H9 (cell line): ENCODE measurements at regions not wholly inside any gene's neighbourhood (a gene's known extent, or its start where the extent isn't known, plus 50 kb on each side); places are given as distances from the start of the nearest gene placed in this dataset.

ENCODE experiments used
- DNase-seq: peaks from one replicate; pipeline ENCODE4 v3.0.0-alpha.2; 2017
- H2AFZ ChIP-seq: one replicate; pipeline ENCODE4 v1.6.1; 2013; ENCODE audit warnings: mild to moderate bottlenecking, low read length, control low read depth, moderate library complexity
- H2AK5ac ChIP-seq: 2 replicates; pipeline ENCODE4 v1.6.1; 2013; ENCODE audit warnings: low read length, control low read depth, mixed read lengths; ENCODE audit not compliant: insufficient read length
- H2BK120ac ChIP-seq: one replicate; pipeline ENCODE4 v1.6.1; 2013; ENCODE audit warnings: low read depth, mild to moderate bottlenecking, low read length, control low read depth, inconsistent platforms; ENCODE audit not compliant: poor library complexity, severe bottlenecking
- H2BK12ac ChIP-seq: 2 replicates; pipeline ENCODE4 v1.6.1; 2013; ENCODE audit warnings: low read length, control low read depth, mixed read lengths, low read depth; ENCODE audit not compliant: insufficient read length
- H2BK15ac ChIP-seq: 2 replicates; pipeline ENCODE4 v1.6.1; 2013; ENCODE audit warnings: low read depth, low read length, control low read depth
- H2BK20ac ChIP-seq: one replicate; pipeline ENCODE4 v1.6.1; 2013; ENCODE audit warnings: low read depth, mild to moderate bottlenecking, low read length, control low read depth, inconsistent platforms; ENCODE audit not compliant: poor library complexity, severe bottlenecking
- H2BK5ac ChIP-seq: 2 replicates; pipeline ENCODE4 v1.6.1; 2013; ENCODE audit warnings: low read length, control low read depth, mixed read lengths; ENCODE audit not compliant: insufficient read length
- H3K14ac ChIP-seq: 2 replicates; pipeline ENCODE4 v1.6.1; 2013; ENCODE audit warnings: low read length, control low read depth; ENCODE audit not compliant: insufficient read depth
- H3K18ac ChIP-seq: 2 replicates; pipeline ENCODE4 v1.6.1; 2013; ENCODE audit warnings: low read depth, mild to moderate bottlenecking, mixed read lengths, low read length, control low read depth; ENCODE audit not compliant: insufficient read length
- H3K23ac ChIP-seq: 2 replicates; pipeline ENCODE4 v1.6.1; 2013; ENCODE audit warnings: low read length, control low read depth, mixed read lengths, low read depth; ENCODE audit not compliant: insufficient read length
- H3K23me2 ChIP-seq: 2 replicates; pipeline ENCODE4 v1.6.1; 2013; ENCODE audit warnings: low read depth, mild to moderate bottlenecking, mixed read lengths, low read length, control low read depth; ENCODE audit not compliant: insufficient read length, poor library complexity, severe bottlenecking
- H3K27ac ChIP-seq: 2 replicates; pipeline ENCODE4 v1.5.1; 2013; ENCODE audit warnings: low read length, control low read depth, mixed read lengths, low read depth; ENCODE audit not compliant: insufficient read length
- H3K27me3 ChIP-seq: 2 replicates; pipeline ENCODE4 v1.6.1; 2013; ENCODE audit warnings: low read length, control low read depth, inconsistent platforms; ENCODE audit not compliant: insufficient read depth
- H3K4ac ChIP-seq: 2 replicates; pipeline ENCODE4 v1.6.1; 2013; ENCODE audit warnings: low read depth, mild to moderate bottlenecking, control low read depth, inconsistent platforms, low read length, moderate library complexity
- H3K4me1 ChIP-seq: 2 replicates; pipeline ENCODE4 v1.6.1; 2013; ENCODE audit warnings: low read length, control low read depth, inconsistent platforms; ENCODE audit not compliant: insufficient read depth
- H3K4me2 ChIP-seq: 2 replicates; pipeline ENCODE4 v1.6.1; 2013; ENCODE audit warnings: low read length, control low read depth, mixed read lengths; ENCODE audit not compliant: insufficient read length, insufficient read depth
- H3K56ac ChIP-seq: 2 replicates; pipeline ENCODE4 v1.6.1; 2013; ENCODE audit warnings: low read depth, mild to moderate bottlenecking, mixed read lengths, low read length, control low read depth; ENCODE audit not compliant: insufficient read length
- H3K79me1 ChIP-seq: 2 replicates; pipeline ENCODE4 v1.6.1; 2013; ENCODE audit warnings: low read depth, mild to moderate bottlenecking, moderate library complexity, low read length, control low read depth, inconsistent platforms; ENCODE audit not compliant: insufficient read depth, poor library complexity, severe bottlenecking
- H3K79me2 ChIP-seq: 2 replicates; pipeline ENCODE4 v1.6.1; 2013; ENCODE audit warnings: low read length, control low read depth, inconsistent platforms; ENCODE audit not compliant: insufficient read depth
- H3K9ac ChIP-seq: 2 replicates; pipeline ENCODE4 v1.6.1; 2013; ENCODE audit warnings: low read length, control low read depth, mixed read lengths; ENCODE audit not compliant: insufficient read length; ENCODE audit errors: extremely low read depth
- H3K9me3 ChIP-seq: one replicate; pipeline ENCODE4 v1.6.1; 2013; ENCODE audit warnings: low read depth, low read length, inconsistent platforms; ENCODE audit not compliant: control insufficient read depth
- H3T11ph ChIP-seq: one replicate; pipeline ENCODE4 v1.6.1; 2013; ENCODE audit warnings: mild to moderate bottlenecking, low read length, control low read depth, inconsistent platforms
- H4K20me1 ChIP-seq: one replicate; pipeline ENCODE4 v1.6.1; 2013; ENCODE audit not compliant: control insufficient read depth, insufficient read length, insufficient read depth
- H4K5ac ChIP-seq: 2 replicates; pipeline ENCODE4 v1.6.1; 2013; ENCODE audit warnings: low read depth, mild to moderate bottlenecking, mixed read lengths, low read length, control low read depth; ENCODE audit not compliant: insufficient read length
- H4K8ac ChIP-seq: replicated peaks from 2 replicates; pipeline ENCODE4 v1.6.1; 2013; ENCODE audit warnings: low read length, control low read depth, mixed read lengths, low read depth; ENCODE audit not compliant: insufficient read length
- H4K91ac ChIP-seq: 2 replicates; pipeline ENCODE4 v1.6.1; 2013; ENCODE audit warnings: low read depth, mild to moderate bottlenecking, moderate library complexity, mixed read lengths, low read length, control low read depth; ENCODE audit not compliant: insufficient read length
- H3K27ac Mint-ChIP-seq, 3 experiments: 2 replicates in 2 of 3; 3 replicates in 1 of 3; pipeline ENCODE4 v1.8.0; 2020 to 2021; ENCODE audit warnings: mixed read lengths in 3 of 3, mild to moderate bottlenecking in 1 of 3, moderate library complexity in 1 of 3
- H3K27me3 Mint-ChIP-seq: 2 replicates; pipeline ENCODE4 v1.8.0; 2021; ENCODE audit warnings: low read depth, mild to moderate bottlenecking, moderate library complexity, mixed read lengths
- H3K36me3 Mint-ChIP-seq, 3 experiments: 2 replicates in 2 of 3; 3 replicates in 1 of 3; pipeline ENCODE4 v1.8.0; 2020 to 2021; ENCODE audit warnings: low read depth in 3 of 3, mixed read lengths in 3 of 3; ENCODE audit not compliant: insufficient read depth in 1 of 3
- H3K4me1 Mint-ChIP-seq, 2 experiments: 2 replicates each; pipeline ENCODE4 v1.8.0; 2020; ENCODE audit warnings: mixed read lengths in 2 of 2
- H3K4me3 Mint-ChIP-seq, 2 experiments: 2 replicates in 1 of 2; 3 replicates in 1 of 2; pipeline ENCODE4 v1.8.0; 2020 to 2021; ENCODE audit warnings: mild to moderate bottlenecking in 2 of 2, mixed read lengths in 2 of 2, moderate library complexity in 1 of 2
- H3K9me3 Mint-ChIP-seq, 2 experiments: 2 replicates in 1 of 2; 3 replicates in 1 of 2; pipeline ENCODE4 v1.8.0; 2020; ENCODE audit warnings: mild to moderate bottlenecking in 2 of 2, mixed read lengths in 2 of 2, moderate library complexity in 1 of 2
- CTCF ChIP-seq: fragments of 200-600 bp; sonication (generic); conservative IDR thresholded peaks from 3 replicates; pipeline ENCODE4 v1.8.0; 2021; ENCODE audit warnings: antibody characterized with exemption, mild to moderate bottlenecking
- WGBS: extraction: QIAGEN DNeasy Blood & Tissue Kit; methylation state at CpG from one replicate; pipeline ENCODE4 v1.1.7; 2013; ENCODE audit warnings: missing lambda C conversion rate, low lambda C conversion rate, mixed read lengths; ENCODE audit not compliant: insufficient read length; ENCODE audit errors: extremely low coverage; 5-methylcytosine and 5-hydroxymethylcytosine counted together

- H3K9me3 ChIP-seq, result no peaks in the 10 kb centered on the region
- no peak overlapping the region for H2BK15ac ChIP-seq
- no peak overlapping the region for H4K5ac ChIP-seq
- H3K79me1 ChIP-seq, result no peaks in the 10 kb centered on the region
- H3K79me2 ChIP-seq, result no peaks in the 10 kb centered on the region
- Mint-ChIP-seq H3K36me3 (peaks cover 0 to 13% (median 0%) of the 10 kb centered on the region in 3 experiments; a peak in 2 of 7 replicates), H3K4me1 (no peaks in the 10 kb centered on the region), H3K9me3 (peaks cover 9 to 11% of the 10 kb centered on the region in 2 experiments), H3K27me3 (no peaks in the 10 kb centered on the region), H3K4me3 (no peak overlapping the region), H3K27ac (no peak overlapping the region)
- no peak overlapping the region for H4K91ac ChIP-seq
- H3K4ac ChIP-seq, result no peak overlapping the region
- TF ChIP-seq CTCF, result no peak
- H2AK5ac ChIP-seq, result no peak overlapping the region
- H3K56ac ChIP-seq, result no peak overlapping the region
- H4K8ac ChIP-seq, result no peak overlapping the region
- no peak overlapping the region for H3K14ac ChIP-seq
- no peak overlapping the region for H3T11ph ChIP-seq
- DNase-seq, result no peak
- no CpG with 5 or more reads among the region's 3 CpGs for WGBS
- no peak overlapping the region for H3K18ac ChIP-seq
- no peak overlapping the region for H2BK20ac ChIP-seq
- no peak overlapping the region for H3K4me2 ChIP-seq
- H2AFZ ChIP-seq, result no peak overlapping the region
- no peaks in the 10 kb centered on the region for H3K23me2 ChIP-seq
- no peaks in the 10 kb centered on the region for H4K20me1 ChIP-seq
- H3K23ac ChIP-seq, result no peak overlapping the region
- H2BK120ac ChIP-seq, result no peak overlapping the region
- no peak overlapping the region for H2BK12ac ChIP-seq
- H3K9ac ChIP-seq, result no peak overlapping the region
- no peak overlapping the region for H2BK5ac ChIP-seq
- no peak overlapping the region for H3K27ac ChIP-seq
- H3K4me1 ChIP-seq, result no peaks in the 10 kb centered on the region
- no peaks in the 10 kb centered on the region for H3K27me3 ChIP-seq
Observed at GRCh38 chr10:9654261-9654660, 1363.4 kb upstream of the CELF2 start.
